HepG2 (cell line): ENCODE measurements at regions not wholly inside any gene's neighbourhood (a gene's known extent, or its start where the extent isn't known, plus 50 kb on each side); places are given as distances from the start of the nearest gene placed in this dataset.

Source experiments
- ARNT ChIP-seq: fragments of 450-650 bp; IDR thresholded peaks from 2 replicates; pipeline ENCODE4 v1.6.1; 2017
- ELF1 ChIP-seq: sonication (generic); formaldehyde crosslinking; IDR thresholded peaks from 2 replicates; pipeline ENCODE4 v1.4.0; 2020; ENCODE audit warnings: missing genetic modification reagents
- HMGXB4 ChIP-seq, 2 experiments: sonication (generic) in 1 of 2; formaldehyde crosslinking in 1 of 2; IDR thresholded peaks; 2 replicates each; pipeline versions ENCODE4 v1.4.0 to v1.6.1; 2018 to 2020; ENCODE audit warnings: missing genetic modification reagents in 2 of 2, borderline replicate concordance in 1 of 2, low read depth in 1 of 2, mild to moderate bottlenecking in 1 of 2, missing biosample characterization in 1 of 2
- PRDM4 ChIP-seq: sonication (generic); formaldehyde crosslinking; IDR thresholded peaks from 2 replicates; pipeline ENCODE4 v1.9.0; 2021; ENCODE audit warnings: missing genetic modification reagents, borderline replicate concordance
- ZNF280B ChIP-seq: sonication (generic); formaldehyde crosslinking; IDR thresholded peaks from 2 replicates; pipeline ENCODE4 v1.5.0; 2020; ENCODE audit warnings: missing genetic modification reagents, mild to moderate bottlenecking, borderline replicate concordance
- ZNF354B ChIP-seq: sonication (generic); formaldehyde crosslinking; IDR thresholded peaks from 2 replicates; pipeline ENCODE4 v1.8.0; 2022; ENCODE audit warnings: mild to moderate bottlenecking, missing genetic modification reagents
- TF ChIP-seq, protein P1 (sequence below): sonication (generic); formaldehyde crosslinking; IDR thresholded peaks from 2 replicates; pipeline ENCODE4 v1.4.0; 2020; ENCODE audit warnings: missing genetic modification reagents

DNA sequence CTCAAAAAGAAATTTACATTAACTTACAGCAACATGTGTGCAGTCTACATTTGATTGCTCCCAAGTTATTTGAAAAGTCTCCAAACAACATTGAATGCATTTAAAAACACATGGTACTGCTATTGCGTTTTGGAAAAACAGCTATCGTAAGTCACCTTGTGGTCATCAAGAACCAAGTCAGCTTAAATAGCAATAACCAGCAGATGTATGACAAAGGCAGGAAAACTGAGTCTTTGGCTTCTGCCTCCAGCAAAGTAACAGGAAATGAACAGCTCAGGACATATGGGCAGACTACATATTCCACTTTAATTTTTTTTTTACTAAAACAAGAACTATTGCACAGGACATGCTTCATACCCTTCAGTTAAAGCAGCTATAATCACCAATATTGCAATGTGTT is 580.6 kb upstream of the SPRY2 start:
- TF ChIP-seq, protein P1, sequence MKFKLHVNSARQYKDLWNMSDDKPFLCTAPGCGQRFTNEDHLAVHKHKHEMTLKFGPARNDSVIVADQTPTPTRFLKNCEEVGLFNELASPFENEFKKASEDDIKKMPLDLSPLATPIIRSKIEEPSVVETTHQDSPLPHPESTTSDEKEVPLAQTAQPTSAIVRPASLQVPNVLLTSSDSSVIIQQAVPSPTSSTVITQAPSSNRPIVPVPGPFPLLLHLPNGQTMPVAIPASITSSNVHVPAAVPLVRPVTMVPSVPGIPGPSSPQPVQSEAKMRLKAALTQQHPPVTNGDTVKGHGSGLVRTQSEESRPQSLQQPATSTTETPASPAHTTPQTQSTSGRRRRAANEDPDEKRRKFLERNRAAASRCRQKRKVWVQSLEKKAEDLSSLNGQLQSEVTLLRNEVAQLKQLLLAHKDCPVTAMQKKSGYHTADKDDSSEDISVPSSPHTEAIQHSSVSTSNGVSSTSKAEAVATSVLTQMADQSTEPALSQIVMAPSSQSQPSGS = no peak
- TF ChIP-seq ZNF280B (CRISPR knock-in tag) (no peak), ARNT (no peak), HMGXB4 (CRISPR knock-in tag; IDR thresholded peaks at IDR 0.05; ENCODE audit: borderline replicate concordance in 1 of 2, low read depth in 1 of 2) (no peak), PRDM4 (no peak), ZNF354B (CRISPR knock-in tag) (no peak), ELF1 (CRISPR knock-in tag) (no peak)
